ENCODE measurements at regions not wholly inside any gene's neighbourhood (a gene's known extent, or its start where the extent isn't known, plus 50 kb on each side); places are given as distances from the start of the nearest gene placed in this dataset.

DNA sequence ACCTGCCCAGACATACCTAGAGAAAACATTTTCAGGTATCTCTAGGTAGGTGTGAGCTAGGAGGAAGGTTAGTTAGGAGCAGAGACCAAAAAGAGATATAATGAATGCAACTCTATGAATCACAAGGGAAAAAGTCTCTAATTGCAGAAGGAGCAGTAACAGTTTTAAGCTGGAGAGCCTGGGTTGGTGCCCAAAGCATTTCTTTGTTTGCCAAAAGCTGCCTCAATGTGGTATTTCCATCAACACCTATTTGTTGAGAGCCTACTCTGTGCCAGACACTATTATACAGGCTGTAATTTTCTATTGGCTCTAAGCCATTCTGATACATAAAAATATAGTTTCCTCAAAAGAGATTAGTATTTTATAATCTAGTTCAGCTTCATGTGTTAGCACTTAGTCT lies 141.6 kb downstream of the UBE2E3 start:
- H2BK15ac ChIP-seq (ENCODE audit: low read depth, low read length) = no peak overlapping the region
- ATAC-seq (ENCODE audit: low read depth) (no peak), DNase-seq (no peak)
- H3K4me3 ChIP-seq (ENCODE audit: insufficient read depth, low read depth, low read length) = no peak overlapping the region
- no peak overlapping the region for H3K56ac ChIP-seq (ENCODE audit: extremely low read depth, insufficient read depth, low read length)
- H3K27me3 ChIP-seq (ENCODE audit: control insufficient read depth, insufficient read depth, low read length) = no peaks in the 10 kb centered on the region
- BruUV-seq (replicated peaks) = no TSS peak
- no peak overlapping the region for H3K27ac ChIP-seq (ENCODE audit: insufficient read depth, low read length)
- no peak overlapping the region for H3K14ac ChIP-seq (replicated peaks; ENCODE audit: low read depth, low read length)
- H3K36me3 ChIP-seq (ENCODE audit: control insufficient read depth, insufficient read depth, low read length) = no peaks in the 10 kb centered on the region
- no peak overlapping the region for H2AK5ac ChIP-seq (ENCODE audit: low read depth, low read length)
- ChIA-PET POLR2A (ENCODE audit: unreplicated experiment) (interaction anchor here (0.6 kb wide), 1 partner anchor 90 kb away, joined by 6 read pairs; no protein-coding TSS in a partner anchor), CTCF (interaction anchor here (1.4 kb wide), 1 partner anchor 9 kb away, joined by 4 read pairs; no protein-coding TSS in a partner anchor)
- no peak overlapping the region for H4K8ac ChIP-seq (ENCODE audit: low read depth in 2 of 2, low read length in 2 of 2)
- TF ChIP-seq RFX5 (IDR thresholded peaks at IDR 0.05; ENCODE audit: low read depth, low read length) (no peak), RAD21 (IDR thresholded peaks at IDR 0.05; ENCODE audit: low read length) (no peak), CTCF (conservative IDR thresholded peaks at IDR 0.05; ENCODE audit: low read depth, low read length) (no peak), CEBPB (IDR thresholded peaks at IDR 0.05; ENCODE audit: low read depth, low read length) (no peak), BHLHE40 (IDR thresholded peaks at IDR 0.05; ENCODE audit: low read depth, low read length) (no peak), SMC3 (IDR thresholded peaks at IDR 0.05; ENCODE audit: low read depth, low read length) (no peak), NFE2L2 (IDR thresholded peaks at IDR 0.05; ENCODE audit: low read depth, low read length) (no peak), RCOR1 (IDR thresholded peaks at IDR 0.05; ENCODE audit: insufficient replicate concordance, low read length) (no peak), MXI1 (IDR thresholded peaks at IDR 0.05; ENCODE audit: borderline replicate concordance, low read depth, low read length) (no peak), MAFK (IDR thresholded peaks at IDR 0.05; ENCODE audit: low read depth, low read length) (no peak), MAZ (IDR thresholded peaks at IDR 0.05; ENCODE audit: borderline replicate concordance, low read depth, low read length) (no peak), POLR2A (IDR thresholded peaks at IDR 0.05; ENCODE audit: low read depth, low read length) (no peak), CHD1 (IDR thresholded peaks at IDR 0.05; ENCODE audit: low read depth, low read length) (no peak), FOS (IDR thresholded peaks at IDR 0.05; ENCODE audit: low read depth, low read length) (no peak)
- TF ChIP-seq, protein P1, sequence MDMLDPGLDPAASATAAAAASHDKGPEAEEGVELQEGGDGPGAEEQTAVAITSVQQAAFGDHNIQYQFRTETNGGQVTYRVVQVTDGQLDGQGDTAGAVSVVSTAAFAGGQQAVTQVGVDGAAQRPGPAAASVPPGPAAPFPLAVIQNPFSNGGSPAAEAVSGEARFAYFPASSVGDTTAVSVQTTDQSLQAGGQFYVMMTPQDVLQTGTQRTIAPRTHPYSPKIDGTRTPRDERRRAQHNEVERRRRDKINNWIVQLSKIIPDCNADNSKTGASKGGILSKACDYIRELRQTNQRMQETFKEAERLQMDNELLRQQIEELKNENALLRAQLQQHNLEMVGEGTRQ (IDR thresholded peaks at IDR 0.05; ENCODE audit: low read depth, low read length) = no peak
- TF ChIP-seq, protein P2, sequence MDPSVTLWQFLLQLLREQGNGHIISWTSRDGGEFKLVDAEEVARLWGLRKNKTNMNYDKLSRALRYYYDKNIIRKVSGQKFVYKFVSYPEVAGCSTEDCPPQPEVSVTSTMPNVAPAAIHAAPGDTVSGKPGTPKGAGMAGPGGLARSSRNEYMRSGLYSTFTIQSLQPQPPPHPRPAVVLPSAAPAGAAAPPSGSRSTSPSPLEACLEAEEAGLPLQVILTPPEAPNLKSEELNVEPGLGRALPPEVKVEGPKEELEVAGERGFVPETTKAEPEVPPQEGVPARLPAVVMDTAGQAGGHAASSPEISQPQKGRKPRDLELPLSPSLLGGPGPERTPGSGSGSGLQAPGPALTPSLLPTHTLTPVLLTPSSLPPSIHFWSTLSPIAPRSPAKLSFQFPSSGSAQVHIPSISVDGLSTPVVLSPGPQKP (IDR thresholded peaks at IDR 0.05; ENCODE audit: borderline replicate concordance, low read depth, low read length) = no peak
- H4K5ac ChIP-seq (ENCODE audit: low read depth, low read length) = no peak overlapping the region
- dilution Hi-C loops (cut with HindIII; ENCODE audit: low sequenced_read_pairs, unreplicated experiment) = no loop called here
- H4K91ac ChIP-seq (ENCODE audit: insufficient read depth, low read depth, low read length) = no peak overlapping the region
- in situ Hi-C loops (cut with MboI; ENCODE audit: low sequenced_read_pairs) = loop anchor here (25.0 kb wide), 1 partner anchor 990 kb away; no protein-coding TSS in a partner anchor
- no peak overlapping the region for H2BK5ac ChIP-seq (ENCODE audit: low read depth, low read length, poor library complexity, severe bottlenecking)
- no peaks in the 10 kb centered on the region for H3K79me1 ChIP-seq (ENCODE audit: low read depth in 1 of 2, low read length in 2 of 2)
- intact Hi-C loops (cut with micrococcal nuclease) = no loop called here
- H3K9me3 ChIP-seq (ENCODE audit: control insufficient read depth, insufficient read depth, low read length) = no peaks in the 10 kb centered on the region
- H3K9ac ChIP-seq (ENCODE audit: low read depth, low read length) = no peak overlapping the region
- H3K4me2 ChIP-seq (ENCODE audit: low read depth, low read length) = no peak overlapping the region
- H4K20me1 ChIP-seq (ENCODE audit: insufficient read depth, low read length) = no peaks in the 10 kb centered on the region
- H3K9me1 ChIP-seq (ENCODE audit: insufficient read depth, low read length) = no peaks in the 10 kb centered on the region
- no peak overlapping the region for H3K4ac ChIP-seq (ENCODE audit: low read depth, low read length)
- no peak overlapping the region for H2AK9ac ChIP-seq (replicated peaks; ENCODE audit: low read depth, low read length, poor library complexity)
- H2BK20ac ChIP-seq (ENCODE audit: low read depth, low read length) = no peak overlapping the region
- H2AFZ ChIP-seq (replicated peaks; ENCODE audit: low read length, poor library complexity) = no peak overlapping the region
- H3K18ac ChIP-seq (ENCODE audit: low read depth, low read length) = no peak overlapping the region
- no peak overlapping the region for H2BK120ac ChIP-seq (ENCODE audit: low read depth, low read length)
- peaks cover 3% of the 10 kb centered on the region; the same call in 1 of the 2 replicates for H3K4me1 ChIP-seq (ENCODE audit: control insufficient read depth, insufficient read depth, low read length)
- H3K23ac ChIP-seq (ENCODE audit: low read depth, low read length) = no peak overlapping the region
